Smooth muscle cell (in vitro differentiated cells): ENCODE measurements at regions not wholly inside any gene's neighbourhood (a gene's known extent, or its start where the extent isn't known, plus 50 kb on each side); places are given as distances from the start of the nearest gene placed in this dataset.

ENCODE experiments used
- DNase-seq: peaks from one replicate; lab custom pipeline; 2025; ENCODE audit not compliant: unreplicated experiment; lab: John Stamatoyannopoulos, UW
- H2AFZ ChIP-seq: fragments of 200-600 bp; sonication (generic); 2 replicates; pipeline ENCODE4 v1.6.0; 2016; ENCODE audit warnings: antibody characterized with exemption, low read depth, mild to moderate bottlenecking
- H3F3A ChIP-seq: fragments of 200-600 bp; sonication (generic); 2 replicates; pipeline ENCODE4 v1.6.0; 2017; ENCODE audit warnings: antibody characterized with exemption, low read depth
- H3K27ac ChIP-seq: fragments of 200-600 bp; sonication (generic); 2 replicates; pipeline ENCODE4 v1.5.1; 2016; ENCODE audit warnings: low read depth, mild to moderate bottlenecking
- H3K27me3 ChIP-seq: fragments of 200-600 bp; sonication (generic); 2 replicates; pipeline ENCODE4 v1.6.1; 2016; ENCODE audit warnings: low read depth, mild to moderate bottlenecking
- H3K36me3 ChIP-seq: fragments of 200-600 bp; sonication (generic); 2 replicates; pipeline ENCODE4 v1.5.1; 2016; ENCODE audit warnings: low read depth
- H3K4me1 ChIP-seq: fragments of 200-600 bp; sonication (generic); 2 replicates; pipeline ENCODE4 v1.5.1; 2016; ENCODE audit warnings: low read depth
- H3K4me2 ChIP-seq: fragments of 200-600 bp; sonication (generic); 2 replicates; pipeline ENCODE4 v1.6.0; 2016; ENCODE audit warnings: mild to moderate bottlenecking
- H3K4me3 ChIP-seq: fragments of 200-600 bp; sonication (generic); 2 replicates; pipeline ENCODE4 v1.5.1; 2016; ENCODE audit warnings: mild to moderate bottlenecking
- H3K79me2 ChIP-seq: fragments of 200-600 bp; sonication (generic); 2 replicates; pipeline ENCODE4 v1.6.0; 2016; ENCODE audit warnings: low read depth, mild to moderate bottlenecking
- H3K9ac ChIP-seq: fragments of 200-600 bp; sonication (generic); 2 replicates; pipeline ENCODE4 v1.6.0; 2016; ENCODE audit warnings: low read depth
- H3K9me3 ChIP-seq: fragments of 200-600 bp; sonication (generic); replicated peaks from 2 replicates; pipeline ENCODE4 v1.5.1; 2016; ENCODE audit warnings: low read depth
- H4K20me1 ChIP-seq: fragments of 200-600 bp; sonication (generic); 2 replicates; pipeline ENCODE4 v1.6.0; 2016; ENCODE audit warnings: low read depth
- CTCF ChIP-seq: fragments of 200-600 bp; sonication (generic); IDR thresholded peaks from 2 replicates; pipeline ENCODE4 v1.5.1; 2017; ENCODE audit warnings: borderline replicate concordance, mild to moderate bottlenecking, antibody characterized with exemption; ENCODE audit not compliant: insufficient read depth, poor library complexity, severe bottlenecking
- WGBS: methylation state at CpG from one replicate; pipeline ENCODE4 v1.1.7; 2016; ENCODE audit warnings: low lambda C conversion rate; 5-methylcytosine and 5-hydroxymethylcytosine counted together

GRCh38 chr12:128165387-128165786, 101.6 kb upstream of the TMEM132C start:
- Histone ChIP-seq H3K36me3 (no peaks in the 10 kb centered on the region), H3K79me2 (no peaks in the 10 kb centered on the region), H4K20me1 (no peaks in the 10 kb centered on the region), H3K9me3 (no peaks in the 10 kb centered on the region), H3K27ac (no peak overlapping the region), H3K9ac (no peak overlapping the region), H2AFZ (no peak overlapping the region), H3K4me2 (no peak overlapping the region), H3K4me3 (no peak overlapping the region), H3K27me3 (no peaks in the 10 kb centered on the region), H3K4me1 (peaks cover 5% of the 10 kb centered on the region), H3F3A (no peaks in the 10 kb centered on the region)
- TF ChIP-seq CTCF: no peak
- WGBS: 93% methylated on average over 3 of the region's 3 CpGs
- no peak for DNase-seq

- no peaks in the 10 kb centered on the region for H3K79me2 ChIP-seq
- no peak overlapping the region for H3K4me3 ChIP-seq
- H3F3A ChIP-seq: no peaks in the 10 kb centered on the region
- TF ChIP-seq CTCF: no peak
- H3K27me3 ChIP-seq: no peaks in the 10 kb centered on the region
- H3K9ac ChIP-seq: no peak overlapping the region
- no peaks in the 10 kb centered on the region for H3K9me3 ChIP-seq
- H4K20me1 ChIP-seq: no peaks in the 10 kb centered on the region
- H2AFZ ChIP-seq: no peak overlapping the region
- H3K4me1 ChIP-seq: peaks cover 8% of the 10 kb centered on the region
- no peak for DNase-seq
- H3K36me3 ChIP-seq: no peaks in the 10 kb centered on the region
- no peak overlapping the region for H3K27ac ChIP-seq
- H3K4me2 ChIP-seq: no peak overlapping the region
- 75% methylated on average over 5 of the region's 5 CpGs for WGBS
Measured at GRCh38 chr12:128168273-128168672, 98.7 kb upstream of the TMEM132C start.

DNA sequence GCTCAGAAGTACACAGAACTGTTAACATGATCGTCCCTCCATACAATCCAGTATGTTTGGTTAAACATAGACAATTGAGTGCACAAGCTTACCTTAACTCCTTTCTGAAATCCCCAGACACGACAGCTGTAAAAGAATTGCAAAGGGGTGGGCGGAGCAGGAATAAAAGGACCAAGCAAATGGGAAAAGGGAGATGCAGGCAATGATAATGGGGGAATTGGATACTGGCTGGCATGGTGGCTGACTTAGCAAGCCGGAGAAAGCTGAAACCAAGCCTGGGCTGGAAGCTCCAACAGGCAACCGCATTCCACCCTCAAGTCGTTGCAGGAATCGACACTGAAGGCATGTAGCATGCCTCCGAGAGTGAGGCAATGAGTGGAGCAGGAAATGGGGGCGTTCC, 96.8 kb upstream of the TMEM132C start:
- Histone ChIP-seq H3K9me3 (no peaks in the 10 kb centered on the region), H3K4me2 (no peak overlapping the region), H3K27me3 (no peaks in the 10 kb centered on the region), H3F3A (no peaks in the 10 kb centered on the region), H3K27ac (no peak overlapping the region), H3K79me2 (no peaks in the 10 kb centered on the region), H4K20me1 (no peaks in the 10 kb centered on the region), H3K9ac (no peak overlapping the region), H2AFZ (no peak overlapping the region), H3K4me1 (peaks cover 8% of the 10 kb centered on the region), H3K36me3 (no peaks in the 10 kb centered on the region), H3K4me3 (no peak overlapping the region)
- WGBS: 75% methylated on average over 9 of the region's 9 CpGs
- no peak for TF ChIP-seq CTCF
- no peak for DNase-seq

GRCh38 chr12:128178565-128178964, 88.4 kb upstream of the TMEM132C start:
- H3K9ac ChIP-seq: no peak overlapping the region
- no peak overlapping the region for H3K4me2 ChIP-seq
- H3K36me3 ChIP-seq: no peaks in the 10 kb centered on the region
- no peaks in the 10 kb centered on the region for H3F3A ChIP-seq
- H3K9me3 ChIP-seq: no peaks in the 10 kb centered on the region
- no peak overlapping the region for H3K27ac ChIP-seq
- peaks cover 7% of the 10 kb centered on the region for H3K27me3 ChIP-seq
- no peak for DNase-seq
- no peak overlapping the region for H3K4me3 ChIP-seq
- H2AFZ ChIP-seq: no peak overlapping the region
- no peak for TF ChIP-seq CTCF
- H4K20me1 ChIP-seq: no peaks in the 10 kb centered on the region
- 75% methylated on average over 4 of the region's 4 CpGs for WGBS
- H3K4me1 ChIP-seq: no peaks in the 10 kb centered on the region
- H3K79me2 ChIP-seq: no peaks in the 10 kb centered on the region
